ENCODE measurements at regions not wholly inside any gene's neighbourhood (a gene's known extent, or its start where the extent isn't known, plus 50 kb on each side); places are given as distances from the start of the nearest gene placed in this dataset.

DNA sequence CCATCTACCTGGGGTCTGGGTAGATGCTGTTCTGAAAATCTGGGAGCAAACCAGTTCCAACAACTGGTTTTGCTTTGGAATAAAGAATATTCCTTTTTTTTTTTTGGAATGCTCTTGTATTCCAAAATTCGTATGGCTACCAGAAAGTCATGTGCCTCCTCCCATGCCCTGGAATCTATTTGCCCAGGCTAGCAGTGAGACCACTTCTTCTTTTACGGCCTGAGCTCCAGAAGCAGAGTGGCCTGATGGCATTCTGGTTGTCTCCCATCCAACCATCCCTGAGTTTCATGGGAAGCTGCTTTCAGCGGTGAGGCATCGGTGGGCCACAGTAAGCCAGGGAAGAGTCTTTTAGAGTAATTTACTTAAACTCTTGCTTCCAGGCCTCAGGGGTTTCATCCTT lies 113.4 kb upstream of the RAB4A start:
- no peaks in the 10 kb centered on the region for H3K27me3 ChIP-seq (ENCODE audit: insufficient read depth, poor library complexity, severe bottlenecking)
- no peaks in the 10 kb centered on the region for H3K9me3 ChIP-seq (ENCODE audit: severe bottlenecking)
- DNase-seq (ENCODE audit: low spot score) (no peak), ATAC-seq (ENCODE audit: low read depth) (no peak)
- H3K27ac ChIP-seq (ENCODE audit: poor library complexity, severe bottlenecking): no peak overlapping the region
- no peaks in the 10 kb centered on the region for H3K4me1 ChIP-seq (ENCODE audit: insufficient read depth, poor library complexity, severe bottlenecking)
- H3K4me3 ChIP-seq (ENCODE audit: severe bottlenecking): no peak overlapping the region
- TF ChIP-seq, protein P1, sequence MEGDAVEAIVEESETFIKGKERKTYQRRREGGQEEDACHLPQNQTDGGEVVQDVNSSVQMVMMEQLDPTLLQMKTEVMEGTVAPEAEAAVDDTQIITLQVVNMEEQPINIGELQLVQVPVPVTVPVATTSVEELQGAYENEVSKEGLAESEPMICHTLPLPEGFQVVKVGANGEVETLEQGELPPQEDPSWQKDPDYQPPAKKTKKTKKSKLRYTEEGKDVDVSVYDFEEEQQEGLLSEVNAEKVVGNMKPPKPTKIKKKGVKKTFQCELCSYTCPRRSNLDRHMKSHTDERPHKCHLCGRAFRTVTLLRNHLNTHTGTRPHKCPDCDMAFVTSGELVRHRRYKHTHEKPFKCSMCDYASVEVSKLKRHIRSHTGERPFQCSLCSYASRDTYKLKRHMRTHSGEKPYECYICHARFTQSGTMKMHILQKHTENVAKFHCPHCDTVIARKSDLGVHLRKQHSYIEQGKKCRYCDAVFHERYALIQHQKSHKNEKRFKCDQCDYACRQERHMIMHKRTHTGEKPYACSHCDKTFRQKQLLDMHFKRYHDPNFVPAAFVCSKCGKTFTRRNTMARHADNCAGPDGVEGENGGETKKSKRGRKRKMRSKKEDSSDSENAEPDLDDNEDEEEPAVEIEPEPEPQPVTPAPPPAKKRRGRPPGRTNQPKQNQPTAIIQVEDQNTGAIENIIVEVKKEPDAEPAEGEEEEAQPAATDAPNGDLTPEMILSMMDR (IDR thresholded peaks at IDR 0.05; ENCODE audit: poor library complexity, severe bottlenecking): no peak
- no peaks in the 10 kb centered on the region for H3K36me3 ChIP-seq (ENCODE audit: low read depth)

DNA sequence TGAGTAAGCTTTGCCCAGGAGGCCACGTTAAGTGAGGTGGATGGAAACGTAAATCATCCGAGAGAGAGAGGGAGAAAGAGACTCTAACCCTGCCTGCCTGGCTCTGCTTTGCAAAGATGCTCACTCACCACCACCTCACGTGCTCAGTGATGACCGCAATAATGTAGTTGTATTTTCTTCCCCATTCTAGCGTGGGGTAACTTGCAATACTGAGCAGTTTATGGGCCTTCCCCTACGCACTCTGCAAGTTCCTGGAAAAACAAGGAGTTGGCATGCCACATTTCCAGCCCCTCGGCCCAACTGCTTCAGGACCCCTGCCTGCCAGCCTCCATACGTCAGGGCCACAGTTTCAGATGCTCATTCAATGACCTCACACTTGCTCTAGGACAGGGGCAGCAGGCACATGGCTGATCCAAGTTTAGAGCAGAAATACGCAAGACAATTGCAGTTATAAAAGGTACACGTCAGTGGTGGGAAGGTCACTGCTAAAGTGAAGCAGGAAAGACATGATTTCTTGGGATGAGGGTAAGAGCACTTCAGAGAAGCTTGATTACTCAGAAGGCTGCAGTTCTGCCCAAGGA lies 112.5 kb upstream of the RAB4A start:
- DNase-seq (ENCODE audit: low spot score): no peak
- no peak for ATAC-seq (ENCODE audit: low read depth)
- Histone ChIP-seq H3K4me3 (ENCODE audit: severe bottlenecking) (no peak overlapping the region), H3K9me3 (ENCODE audit: severe bottlenecking) (no peaks in the 10 kb centered on the region), H3K36me3 (ENCODE audit: low read depth) (no peaks in the 10 kb centered on the region), H3K27ac (ENCODE audit: poor library complexity, severe bottlenecking) (no peak overlapping the region), H3K27me3 (ENCODE audit: insufficient read depth, poor library complexity, severe bottlenecking) (no peaks in the 10 kb centered on the region), H3K4me1 (ENCODE audit: insufficient read depth, poor library complexity, severe bottlenecking) (no peaks in the 10 kb centered on the region)
- TF ChIP-seq, protein P1 (IDR thresholded peaks at IDR 0.05; ENCODE audit: poor library complexity, severe bottlenecking): no peak

DNA sequence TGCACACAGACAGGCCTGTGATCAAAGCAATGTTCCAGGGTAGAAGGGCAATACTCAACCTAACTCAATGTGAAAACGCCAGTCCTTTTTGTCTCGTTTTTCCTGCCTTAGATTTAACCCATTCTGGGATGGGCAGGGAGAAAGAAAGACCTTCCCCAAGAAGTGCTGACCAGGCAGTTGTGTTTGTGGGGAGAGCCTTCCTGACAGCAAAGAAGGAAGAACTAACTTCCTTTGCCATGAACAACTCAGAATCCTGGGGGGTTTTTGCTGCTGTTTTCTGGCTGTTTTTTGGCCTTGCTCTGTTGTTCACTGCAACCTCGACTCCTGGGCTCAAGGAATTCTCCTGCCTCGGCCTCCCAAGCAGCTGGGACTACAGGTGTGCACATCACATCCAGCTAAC lies 112.0 kb upstream of the RAB4A start:
- Histone ChIP-seq H3K4me1 (ENCODE audit: insufficient read depth, poor library complexity, severe bottlenecking) (no peaks in the 10 kb centered on the region), H3K27ac (ENCODE audit: poor library complexity, severe bottlenecking) (no peak overlapping the region), H3K4me3 (ENCODE audit: severe bottlenecking) (no peak overlapping the region), H3K27me3 (ENCODE audit: insufficient read depth, poor library complexity, severe bottlenecking) (no peaks in the 10 kb centered on the region), H3K36me3 (ENCODE audit: low read depth) (no peaks in the 10 kb centered on the region), H3K9me3 (ENCODE audit: severe bottlenecking) (no peaks in the 10 kb centered on the region)
- TF ChIP-seq, protein P1 (IDR thresholded peaks at IDR 0.05; ENCODE audit: poor library complexity, severe bottlenecking): no peak
- DNase-seq (ENCODE audit: low spot score) (no peak), ATAC-seq (ENCODE audit: low read depth) (no peak)

DNA sequence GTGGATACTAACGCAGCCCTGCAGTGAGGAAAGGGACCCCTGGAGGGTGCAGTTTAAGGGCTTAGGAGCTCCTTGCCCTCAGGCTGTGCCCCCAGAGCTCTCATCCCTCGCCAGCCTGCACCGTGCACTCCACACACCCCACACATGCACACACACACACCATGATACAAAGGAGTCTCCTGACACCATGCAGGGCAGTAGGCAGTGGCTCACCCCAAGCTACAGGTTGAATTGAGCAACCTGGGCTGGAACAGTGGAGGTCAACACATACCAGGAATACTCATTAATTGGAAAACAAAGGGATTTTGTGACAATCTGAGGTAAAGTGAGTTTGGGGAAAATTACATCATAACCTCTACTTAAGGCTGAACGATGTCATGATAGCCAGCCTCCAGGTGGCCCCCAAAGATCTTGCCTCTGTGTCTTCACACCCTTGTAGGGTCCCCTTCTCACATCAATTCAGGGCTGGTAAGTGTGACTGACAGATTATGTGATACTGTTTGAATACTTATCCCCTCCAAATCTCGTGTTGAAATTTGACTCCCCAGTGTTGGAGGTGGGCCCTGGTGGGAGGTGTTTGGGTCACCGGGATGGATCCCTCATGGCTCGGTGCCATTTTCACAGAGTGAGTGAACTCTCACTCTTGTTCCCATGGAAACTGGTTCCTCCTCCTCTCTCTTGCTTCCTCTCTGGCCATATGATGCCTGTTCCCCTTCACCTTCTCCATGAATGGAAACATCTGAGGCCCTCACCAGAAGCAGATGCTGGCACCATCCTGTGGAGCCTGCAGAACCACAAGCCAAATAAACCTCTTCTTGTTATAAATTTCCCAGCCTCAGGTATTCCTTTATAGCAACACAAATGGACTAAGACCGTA lies 111.0 kb upstream of the RAB4A start:
- ATAC-seq (ENCODE audit: low read depth): no peak
- H3K36me3 ChIP-seq (ENCODE audit: low read depth): no peaks in the 10 kb centered on the region
- H3K27me3 ChIP-seq (ENCODE audit: insufficient read depth, poor library complexity, severe bottlenecking): no peaks in the 10 kb centered on the region
- TF ChIP-seq, protein P1 (IDR thresholded peaks at IDR 0.05; ENCODE audit: poor library complexity, severe bottlenecking): no peak
- no peak overlapping the region for H3K4me3 ChIP-seq (ENCODE audit: severe bottlenecking)
- H3K27ac ChIP-seq (ENCODE audit: poor library complexity, severe bottlenecking): no peak overlapping the region
- no peak for DNase-seq (ENCODE audit: low spot score)
- no peaks in the 10 kb centered on the region for H3K9me3 ChIP-seq (ENCODE audit: severe bottlenecking)
- H3K4me1 ChIP-seq (ENCODE audit: insufficient read depth, poor library complexity, severe bottlenecking): no peaks in the 10 kb centered on the region

DNA sequence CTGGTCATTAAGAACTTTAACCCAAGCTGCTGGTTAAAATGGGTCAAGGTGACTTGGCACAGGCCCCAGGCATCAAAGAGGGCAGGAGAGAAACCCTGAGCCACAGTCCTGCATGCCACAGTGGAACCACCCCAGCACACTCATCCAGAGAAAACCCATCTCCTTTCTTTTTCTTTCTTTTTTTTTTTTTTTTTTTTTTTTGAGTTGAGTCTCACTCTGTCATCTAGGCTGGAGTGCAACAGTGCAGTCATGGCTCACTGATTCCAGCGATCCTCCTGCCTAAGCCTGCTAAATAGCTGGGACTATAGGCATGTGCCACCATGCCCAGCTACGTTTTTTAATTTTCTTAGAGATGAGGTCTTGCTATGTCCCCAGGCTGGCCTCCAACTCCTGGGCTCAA lies 109.2 kb upstream of the RAB4A start:
- TF ChIP-seq, protein P1 (IDR thresholded peaks at IDR 0.05; ENCODE audit: poor library complexity, severe bottlenecking): no peak
- no peak for ATAC-seq (ENCODE audit: low read depth)
- no peak for DNase-seq (ENCODE audit: low spot score)

More for the DNA sequence above, 109.2 kb upstream of the RAB4A start:
- Histone ChIP-seq H3K9me3 (ENCODE audit: severe bottlenecking) (no peaks in the 10 kb centered on the region), H3K4me1 (ENCODE audit: insufficient read depth, poor library complexity, severe bottlenecking) (no peaks in the 10 kb centered on the region), H3K36me3 (ENCODE audit: low read depth) (no peaks in the 10 kb centered on the region), H3K27ac (ENCODE audit: poor library complexity, severe bottlenecking) (no peak overlapping the region), H3K4me3 (ENCODE audit: severe bottlenecking) (no peak overlapping the region), H3K27me3 (ENCODE audit: insufficient read depth, poor library complexity, severe bottlenecking) (no peaks in the 10 kb centered on the region)

Measured in RWPE2 (cell line).